Thymus (tissue), 11 donors: ENCODE measurements at regions not wholly inside any gene's neighbourhood (a gene's known extent, or its start where the extent isn't known, plus 50 kb on each side); places are given as distances from the start of the nearest gene placed in this dataset.
"Not testable (repeated sequence)": the region's sequence is repeated elsewhere in the genome, so short reads cannot be mapped to it uniquely, and the experiment has no call there.

Experiments
- DNase-seq, 9 donors: peaks; one replicate each; pipeline ENCODE4 v3.0.0-alpha.2; 2013; ENCODE audit warnings: low spot score in 9 of 9, low read depth in 6 of 9, missing footprints in 1 of 9
- H3K27ac ChIP-seq, 2 donors: one replicate each; pipeline ENCODE4 v1.5.1; 2013; ENCODE audit warnings: control low read depth in 1 of 2, low read depth in 1 of 2, low read length in 1 of 2, mild to moderate bottlenecking in 1 of 2, moderate library complexity in 1 of 2
- H3K27me3 ChIP-seq, 2 donors: one replicate each; pipeline ENCODE4 v1.5.1; 2013; ENCODE audit warnings: low read length in 1 of 2; ENCODE audit not compliant: control insufficient read depth in 2 of 2, insufficient read depth in 1 of 2
- H3K36me3 ChIP-seq, 2 donors: one replicate each; pipeline ENCODE4 v1.5.1; 2013; ENCODE audit warnings: low read length in 1 of 2, mild to moderate bottlenecking in 1 of 2, moderate library complexity in 1 of 2; ENCODE audit not compliant: control insufficient read depth in 2 of 2, insufficient read depth in 2 of 2
- H3K4me1 ChIP-seq, 2 donors: one replicate each; pipeline ENCODE4 v1.5.1; 2013; ENCODE audit warnings: low read length in 2 of 2; ENCODE audit not compliant: control insufficient read depth in 2 of 2, insufficient read depth in 2 of 2
- H3K4me3 ChIP-seq, 2 donors: one replicate each; pipeline ENCODE4 v1.5.1; 2013; ENCODE audit warnings: low read length in 2 of 2, control low read depth in 1 of 2, mild to moderate bottlenecking in 1 of 2
- H3K9me3 ChIP-seq, 2 donors: one replicate each; pipeline ENCODE4 v1.5.1; 2013; ENCODE audit warnings: low read length in 1 of 2, mild to moderate bottlenecking in 1 of 2; ENCODE audit not compliant: control insufficient read depth in 2 of 2, insufficient read depth in 1 of 2
- WGBS: extraction: QIAGEN DNeasy Blood & Tissue Kit; methylation state at CpG from one replicate; pipeline ENCODE4 v1.1.7; 2013; 5-methylcytosine and 5-hydroxymethylcytosine counted together
- donor health status: healthy.

DNA sequence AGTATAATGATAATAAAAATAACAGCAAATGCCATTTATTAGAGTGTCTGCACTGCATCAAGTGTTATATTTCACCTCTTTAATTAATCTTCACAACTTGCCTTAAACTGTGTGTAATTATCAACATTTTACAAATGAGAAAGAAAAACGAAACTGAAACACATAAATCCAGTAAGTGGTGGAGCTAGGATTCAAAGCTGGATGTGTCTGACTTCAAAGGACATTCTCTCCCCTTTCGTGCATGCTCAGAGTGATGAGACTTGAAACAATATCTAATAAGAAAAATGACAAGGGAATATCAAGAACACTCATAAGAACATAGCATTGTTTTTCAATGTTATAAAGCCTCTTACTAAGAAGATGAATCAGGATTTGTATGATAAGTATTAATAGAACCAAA, 78.8 kb downstream of the DUSP6 start:
- no peak overlapping the region for H3K4me3 ChIP-seq
- no peaks in the 10 kb centered on the region for H3K36me3 ChIP-seq
- no peaks in the 10 kb centered on the region for H3K27me3 ChIP-seq
- DNase-seq, result no peak
- H3K4me1 ChIP-seq, result no peaks in the 10 kb centered on the region
- H3K27ac ChIP-seq, result no peak overlapping the region
- 53% methylated on average over 2 of the region's 2 CpGs for WGBS
- H3K9me3 ChIP-seq, result no peaks in the 10 kb centered on the region

DNA sequence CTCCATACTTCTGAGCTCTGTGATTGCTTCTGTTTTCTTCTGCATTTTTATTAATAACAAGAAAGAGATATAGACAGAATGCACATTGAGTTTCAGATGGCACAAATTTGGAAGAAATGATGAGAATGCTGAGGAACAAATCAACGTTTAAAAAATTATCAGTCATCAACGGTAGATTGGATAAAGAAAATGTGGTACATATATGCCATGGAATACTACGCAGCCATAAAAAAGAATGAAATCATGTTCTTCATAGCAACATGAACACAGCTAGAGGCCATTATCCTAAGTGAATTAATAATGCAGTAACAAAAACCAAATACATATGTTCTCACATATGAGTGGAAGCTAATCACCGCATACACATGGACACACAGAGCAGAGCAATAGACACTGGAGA, 81.8 kb downstream of the DUSP6 start:
- H3K4me3 ChIP-seq, result no peak overlapping the region
- no peaks in the 10 kb centered on the region for H3K4me1 ChIP-seq
- H3K9me3 ChIP-seq, result no peaks in the 10 kb centered on the region
- no peaks in the 10 kb centered on the region for H3K36me3 ChIP-seq
- H3K27ac ChIP-seq, result no peak overlapping the region
- WGBS, result 99% methylated on average over 4 of the region's 4 CpGs
- no peak for DNase-seq
- no peaks in the 10 kb centered on the region for H3K27me3 ChIP-seq

DNA sequence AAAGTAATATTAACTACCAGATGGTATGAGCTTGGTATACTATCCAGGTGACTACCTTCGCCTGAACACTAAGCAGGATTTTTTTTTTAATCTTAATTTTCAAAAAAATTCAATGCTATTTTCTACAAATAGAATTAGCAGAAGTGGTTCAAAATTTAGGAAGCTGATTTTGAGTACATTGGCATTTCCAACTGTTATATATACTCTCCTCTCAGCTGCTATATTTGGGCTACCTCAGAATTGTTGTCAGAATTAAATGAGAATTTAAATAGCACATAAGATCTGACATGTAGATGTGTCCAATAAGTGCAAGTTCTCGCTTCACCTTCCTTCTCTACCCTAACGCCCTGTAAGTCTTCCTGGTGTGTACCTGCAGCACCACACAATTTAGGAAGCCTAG, 83.1 kb downstream of the DUSP6 start:
- H3K27me3 ChIP-seq, result no peaks in the 10 kb centered on the region
- H3K4me3 ChIP-seq, result no peak overlapping the region
- H3K9me3 ChIP-seq, result no peaks in the 10 kb centered on the region
- H3K36me3 ChIP-seq, result no peaks in the 10 kb centered on the region
- no peaks in the 10 kb centered on the region for H3K4me1 ChIP-seq
- no peak for DNase-seq
- WGBS, result 98% methylated on average over 3 of the region's 3 CpGs
- no peak overlapping the region for H3K27ac ChIP-seq

DNA sequence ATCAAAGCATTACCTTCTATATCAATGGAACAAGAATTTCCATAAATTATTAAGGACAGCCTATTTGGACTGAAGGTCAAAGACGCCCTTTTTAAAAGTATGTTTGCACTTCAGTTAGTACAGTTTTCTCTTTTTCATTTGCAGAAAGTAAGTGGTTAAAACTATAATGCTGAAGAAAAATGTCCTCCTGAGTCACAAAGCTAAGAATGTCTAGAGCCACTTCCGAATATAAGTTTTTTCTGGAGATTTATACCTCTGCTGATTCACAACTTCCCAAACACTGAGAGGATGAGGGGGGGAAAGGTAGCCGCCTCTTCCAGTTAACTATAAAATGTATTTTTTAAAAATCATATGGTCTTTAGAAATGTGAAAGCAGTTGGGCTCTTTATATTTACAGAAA, 84.9 kb downstream of the DUSP6 start:
- no peaks in the 10 kb centered on the region for H3K9me3 ChIP-seq
- no peak overlapping the region for H3K4me3 ChIP-seq
- 82% methylated on average over 3 of the region's 3 CpGs for WGBS
- H3K27ac ChIP-seq, result no peak overlapping the region
- no peaks in the 10 kb centered on the region for H3K4me1 ChIP-seq
- DNase-seq, result no peak
- no peaks in the 10 kb centered on the region for H3K27me3 ChIP-seq
- no peaks in the 10 kb centered on the region for H3K36me3 ChIP-seq

DNA sequence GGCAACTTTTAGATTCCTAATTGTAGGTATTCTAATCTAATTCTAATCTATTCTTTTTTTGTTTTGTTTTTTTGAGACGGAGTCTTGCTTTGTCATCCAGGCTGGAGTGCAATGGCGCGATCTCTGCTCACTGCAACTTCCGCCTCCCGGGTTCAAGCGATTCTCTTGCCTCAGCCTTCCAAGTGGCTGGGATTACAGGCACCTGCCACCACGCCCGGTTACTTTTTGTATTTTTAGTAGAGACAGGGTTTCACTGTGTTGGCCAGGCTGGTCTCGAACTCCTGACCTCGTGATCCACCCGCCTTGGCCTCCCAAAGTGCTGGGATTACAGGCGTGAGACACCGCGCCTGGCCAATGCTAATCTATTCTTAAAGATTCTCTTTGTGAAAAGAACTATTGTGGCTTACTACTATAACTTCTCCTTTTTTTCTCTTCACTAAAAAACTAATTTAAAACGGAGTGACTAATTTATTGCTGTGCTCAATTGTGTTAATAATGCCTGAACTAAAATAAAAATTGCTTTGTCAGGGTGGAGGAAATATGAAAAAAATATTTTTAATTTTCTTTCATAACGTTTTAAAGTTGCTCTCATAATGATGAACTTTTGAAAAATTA, 85.6 kb downstream of the DUSP6 start:
- H3K27ac ChIP-seq, H3K36me3 ChIP-seq, H3K9me3 ChIP-seq, DNase-seq, H3K4me1 ChIP-seq, H3K27me3 ChIP-seq, H3K4me3 ChIP-seq: not testable (repeated sequence)
- WGBS, result 64% methylated on average over 16 of the region's 16 CpGs

DNA sequence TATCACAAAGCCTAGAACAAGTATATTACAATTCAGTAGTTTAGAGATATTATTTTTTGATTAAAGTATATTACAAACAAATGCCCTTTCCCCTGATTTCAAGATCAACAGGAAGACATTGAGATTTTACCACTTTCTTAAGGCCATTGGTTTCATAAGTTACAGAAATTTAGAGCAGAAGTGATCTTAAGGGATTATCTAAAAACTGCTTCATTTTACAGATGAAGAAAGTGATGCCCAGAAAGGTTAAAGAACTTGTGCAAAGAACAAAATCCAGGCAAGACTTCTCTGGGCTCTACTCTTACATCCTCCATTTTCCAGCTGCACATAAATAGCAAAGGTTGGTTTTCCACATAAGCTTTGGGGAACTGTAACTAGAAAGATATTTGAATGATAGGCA, 87.5 kb downstream of the DUSP6 start:
- Histone ChIP-seq H3K27ac (no peak overlapping the region), H3K4me3 (no peak overlapping the region), H3K9me3 (no peaks in the 10 kb centered on the region), H3K27me3 (no peaks in the 10 kb centered on the region), H3K4me1 (peaks cover 0 to 4% of the 10 kb centered on the region in 2 donors), H3K36me3 (no peaks in the 10 kb centered on the region)
- DNase-seq, result no peak

DNA sequence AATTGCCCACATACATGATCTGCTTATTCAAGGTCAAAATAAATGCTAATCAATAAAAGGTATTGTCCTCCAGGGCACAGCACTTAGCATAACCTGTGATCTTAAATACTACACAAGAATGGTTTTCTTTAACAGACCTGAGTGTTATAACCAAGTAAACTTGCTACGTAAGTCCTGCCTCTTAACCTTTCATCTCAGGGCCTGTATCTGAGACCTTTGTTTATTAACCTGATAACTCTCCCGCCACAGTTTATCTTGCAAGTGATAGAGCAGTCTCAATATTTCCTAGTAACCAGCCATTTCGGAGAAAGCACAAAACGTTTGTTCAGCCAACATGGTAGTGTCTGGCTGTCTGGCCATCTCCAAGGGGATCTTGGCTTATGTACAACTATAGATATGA, 88.4 kb downstream of the DUSP6 start:
- no peak for DNase-seq
- no peak overlapping the region for H3K27ac ChIP-seq
- no peaks in the 10 kb centered on the region for H3K36me3 ChIP-seq
- no peaks in the 10 kb centered on the region for H3K27me3 ChIP-seq
- no peak overlapping the region for H3K4me3 ChIP-seq
- H3K9me3 ChIP-seq, result no peaks in the 10 kb centered on the region
- peaks cover 0 to 4% of the 10 kb centered on the region in 2 donors for H3K4me1 ChIP-seq
- 85% methylated on average over 4 of the region's 4 CpGs for WGBS

DNA sequence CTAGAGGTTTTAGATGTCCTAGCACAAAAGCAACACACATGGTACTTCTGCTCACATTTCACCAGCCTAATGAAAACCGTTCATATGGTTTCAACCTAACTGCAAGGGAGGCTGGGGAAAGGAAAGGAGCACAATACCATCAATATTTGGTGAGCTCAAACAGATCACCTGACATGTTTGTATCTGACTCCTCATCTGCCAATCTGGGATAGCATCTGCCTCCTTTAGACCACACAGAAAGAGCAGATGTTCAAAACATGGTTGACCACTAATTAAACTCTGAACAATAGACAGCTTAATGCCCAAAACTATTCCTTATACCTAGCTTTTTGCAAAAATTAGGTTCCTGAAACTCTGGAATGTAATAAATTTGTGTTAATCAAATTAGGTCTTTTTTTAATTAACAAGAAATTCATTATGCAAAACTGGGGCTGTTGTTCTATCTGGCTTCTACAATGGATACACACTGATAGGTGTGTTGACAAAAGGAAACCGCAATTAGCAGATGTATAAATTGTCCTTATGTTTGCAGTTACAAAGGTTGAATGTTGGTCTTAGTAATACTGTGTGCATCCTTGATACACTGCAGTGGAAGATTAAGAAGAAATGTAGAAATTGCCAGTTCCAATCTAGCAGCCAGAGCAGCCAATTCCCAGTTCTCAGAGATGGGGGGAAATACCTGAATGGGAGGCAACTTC, 89.3 kb downstream of the DUSP6 start:
- no peaks in the 10 kb centered on the region for H3K36me3 ChIP-seq
- peaks cover 0 to 4% of the 10 kb centered on the region in 2 donors for H3K4me1 ChIP-seq
- H3K9me3 ChIP-seq, result no peaks in the 10 kb centered on the region
- 97% methylated on average over 2 of the region's 2 CpGs for WGBS
- no peaks in the 10 kb centered on the region for H3K27me3 ChIP-seq
- H3K27ac ChIP-seq, result no peak overlapping the region
- no peak overlapping the region for H3K4me3 ChIP-seq
- DNase-seq, result no peak

DNA sequence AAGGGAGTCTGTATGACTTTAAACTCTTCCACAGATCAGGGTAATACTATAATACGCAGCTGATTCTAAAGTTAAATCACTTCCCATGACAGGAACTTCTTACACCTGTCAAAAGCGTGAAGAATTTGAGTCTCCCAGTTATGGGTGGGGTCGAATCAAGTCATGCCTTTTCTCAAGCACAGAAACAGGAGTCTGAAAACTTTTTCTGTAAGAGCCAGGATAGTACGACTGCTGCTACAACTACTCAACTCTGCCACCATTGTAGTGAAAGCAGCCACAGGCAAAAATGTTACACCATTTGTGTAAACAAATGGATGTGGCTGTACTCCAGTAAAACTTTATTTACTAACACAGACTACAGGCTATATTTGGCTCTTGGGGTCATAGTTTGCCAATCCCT, 90.3 kb downstream of the DUSP6 start:
- WGBS, result 79% methylated on average over 4 of the region's 4 CpGs
- Histone ChIP-seq H3K9me3 (no peaks in the 10 kb centered on the region), H3K27ac (no peak overlapping the region), H3K4me1 (peaks cover 0 to 4% of the 10 kb centered on the region in 2 donors), H3K36me3 (no peaks in the 10 kb centered on the region), H3K4me3 (no peak overlapping the region), H3K27me3 (no peaks in the 10 kb centered on the region)
- no peak for DNase-seq
